OCI-LY3 (cell line): ENCODE measurements at regions not wholly inside any gene's neighbourhood (a gene's known extent, or its start where the extent isn't known, plus 50 kb on each side); places are given as distances from the start of the nearest gene placed in this dataset.
"Not testable (repeated sequence)": the region's sequence is repeated elsewhere in the genome, so short reads cannot be mapped to it uniquely, and the experiment has no call there.

Experiments
- H2AFZ ChIP-seq: fragments of 200-600, 300-600 bp; shearing (Covaris generic); 2 replicates; pipeline ENCODE4 v1.6.0; 2014; ENCODE audit warnings: antibody characterized with exemption, low read depth, low read length
- H3K27ac ChIP-seq: fragments of 200-600, 300-600 bp; sonication (generic); 2 replicates; pipeline ENCODE4 v1.5.1; 2014; ENCODE audit warnings: mild to moderate bottlenecking, low read length, moderate library complexity, mixed read lengths
- H3K27me3 ChIP-seq: fragments of 200-600, 300-600 bp; sonication (generic); 2 replicates; pipeline ENCODE4 v1.6.1; 2014; ENCODE audit warnings: low read depth, low read length, mixed read lengths
- H3K36me3 ChIP-seq: fragments of 200-600, 300-600 bp; sonication (generic); replicated peaks from 2 replicates; pipeline ENCODE3; 2014; ENCODE audit warnings: low read depth, low read length, mixed read lengths
- H3K4me1 ChIP-seq: fragments of 300-600, 200-600 bp; sonication (generic); 2 replicates; pipeline ENCODE4 v1.6.1; 2014; ENCODE audit warnings: low read length, mixed read lengths
- H3K4me2 ChIP-seq: fragments of 200-600, 300-600 bp; sonication (generic); 2 replicates; pipeline ENCODE4 v1.6.1; 2014; ENCODE audit warnings: low read length, mixed read lengths
- H3K4me3 ChIP-seq: fragments of 300-600, 200-600 bp; sonication (generic); 2 replicates; pipeline ENCODE4 v1.5.1; 2014; ENCODE audit warnings: antibody characterized with exemption, mild to moderate bottlenecking, low read length, moderate library complexity
- H3K79me2 ChIP-seq: fragments of 300-600, 200-600 bp; shearing (Covaris generic); 2 replicates; pipeline ENCODE4 v1.6.1; 2014; ENCODE audit warnings: mild to moderate bottlenecking, low read length, mixed read lengths
- H3K9ac ChIP-seq: fragments of 300-600, 200-600 bp; shearing (Covaris generic); 2 replicates; pipeline ENCODE4 v1.6.0; 2014; ENCODE audit warnings: mild to moderate bottlenecking, low read length, moderate library complexity
- H3K9me3 ChIP-seq: fragments of 200-600, 300-600 bp; shearing (Covaris generic); 2 replicates; pipeline ENCODE4 v1.6.1; 2014; ENCODE audit warnings: low read length, mixed read lengths; ENCODE audit not compliant: insufficient read depth
- H4K20me1 ChIP-seq: fragments of 200-600, 300-600 bp; sonication (generic); 2 replicates; pipeline ENCODE4 v1.6.1; 2016; ENCODE audit warnings: low read length, mixed read lengths; ENCODE audit not compliant: insufficient read depth
- CTCF ChIP-seq: fragments of 200-600, 300-600 bp; sonication (generic); IDR thresholded peaks from 2 replicates; pipeline ENCODE4 v1.5.1; 2014; ENCODE audit warnings: antibody characterized with exemption, low read length, low read depth
- EZH2phosphoT487 ChIP-seq: fragments of 200-600 bp; shearing (Covaris generic); IDR thresholded peaks from 2 replicates; pipeline ENCODE4 v1.6.1; 2018; ENCODE audit warnings: antibody characterized with exemption, mixed run types, low read depth

GRCh38 chr12:87336814-87337336 is 692.3 kb downstream of the C12orf50 start:
- Histone ChIP-seq H3K79me2 (no peaks in the 10 kb centered on the region), H3K4me1 (peaks cover 25% of the 10 kb centered on the region), H3K4me3 (no peak overlapping the region), H3K4me2 (no peak overlapping the region), H4K20me1 (no peaks in the 10 kb centered on the region), H3K36me3 (no peaks in the 10 kb centered on the region), H3K9me3 (no peaks in the 10 kb centered on the region), H2AFZ (no peak overlapping the region), H3K27ac (no peak overlapping the region), H3K9ac (no peak overlapping the region), H3K27me3 (no peaks in the 10 kb centered on the region)
- TF ChIP-seq CTCF (no peak), EZH2phosphoT487 (no peak)

GRCh38 chr12:87332987-87333726 is 696.0 kb downstream of the C12orf50 start:
- H4K20me1 ChIP-seq: no peaks in the 10 kb centered on the region
- no peak for TF ChIP-seq CTCF
- TF ChIP-seq EZH2phosphoT487: no peak

GRCh38 chr12:87330071-87330555 is 699.1 kb downstream of the C12orf50 start:
- not testable (repeated sequence) for H2AFZ ChIP-seq, H3K79me2 ChIP-seq, H3K27me3 ChIP-seq, H3K36me3 ChIP-seq, H3K4me2 ChIP-seq, H3K9ac ChIP-seq, H3K4me3 ChIP-seq, H3K27ac ChIP-seq, H3K9me3 ChIP-seq, H4K20me1 ChIP-seq
- H3K4me1 ChIP-seq: peaks cover 12% of the 10 kb centered on the region

More at GRCh38 chr12:87332987-87333726, 696.0 kb downstream of the C12orf50 start:
- Histone ChIP-seq H3K9me3 (no peaks in the 10 kb centered on the region), H3K36me3 (no peaks in the 10 kb centered on the region), H3K4me2 (no peak overlapping the region; the same call in 1 of the 2 replicates), H2AFZ (no peak overlapping the region), H3K9ac (no peak overlapping the region), H3K79me2 (no peaks in the 10 kb centered on the region), H3K4me1 (peaks cover 12% of the 10 kb centered on the region), H3K4me3 (no peak overlapping the region), H3K27ac (no peak overlapping the region), H3K27me3 (no peaks in the 10 kb centered on the region)

GRCh38 chr12:87329076-87329863 is 699.9 kb downstream of the C12orf50 start:
- TF ChIP-seq CTCF (no peak), EZH2phosphoT487 (no peak)
- Histone ChIP-seq H3K4me2 (no peak overlapping the region), H3K9me3 (no peaks in the 10 kb centered on the region), H3K27ac (no peak overlapping the region), H3K4me1 (peaks cover 10% of the 10 kb centered on the region), H4K20me1 (no peaks in the 10 kb centered on the region), H3K36me3 (no peaks in the 10 kb centered on the region), H3K4me3 (no peak overlapping the region), H2AFZ (no peak overlapping the region), H3K9ac (no peak overlapping the region), H3K27me3 (no peaks in the 10 kb centered on the region), H3K79me2 (no peaks in the 10 kb centered on the region)
